Chondrocyte (in vitro differentiated cells): ENCODE measurements at regions not wholly inside any gene's neighbourhood (a gene's known extent, or its start where the extent isn't known, plus 50 kb on each side); places are given as distances from the start of the nearest gene placed in this dataset.

Source experiments
- DNase-seq: peaks from one replicate; pipeline ENCODE4 v3.0.0; 2021; ENCODE audit warnings: mixed read lengths, low spot score
- H3K27ac Mint-ChIP-seq: one replicate; pipeline ENCODE4 v1.8.0; 2021; ENCODE audit warnings: mild to moderate bottlenecking, moderate library complexity, mixed read lengths; ENCODE audit not compliant: unreplicated experiment
- H3K27me3 Mint-ChIP-seq: 2 replicates; pipeline ENCODE4 v1.8.0; 2021; ENCODE audit warnings: low read depth, mixed read lengths
- H3K36me3 Mint-ChIP-seq: 2 replicates; pipeline ENCODE4 v1.8.0; 2021; ENCODE audit warnings: low read depth, mixed read lengths
- H3K4me1 Mint-ChIP-seq: 2 replicates; pipeline ENCODE4 v1.8.0; 2021; ENCODE audit warnings: low read depth, mild to moderate bottlenecking, mixed read lengths
- H3K4me3 Mint-ChIP-seq: one replicate; pipeline ENCODE4 v1.8.0; 2021; ENCODE audit warnings: mild to moderate bottlenecking, moderate library complexity, mixed read lengths; ENCODE audit not compliant: unreplicated experiment
- H3K9me3 Mint-ChIP-seq: 2 replicates; pipeline ENCODE4 v1.8.0; 2021; ENCODE audit warnings: low read depth, mixed read lengths
- CTCF ChIP-seq: fragments of 200-600 bp; sonication (generic); IDR thresholded peaks from 2 replicates; pipeline ENCODE4 v1.5.0; 2021; ENCODE audit warnings: antibody characterized with exemption, mild to moderate bottlenecking, moderate library complexity

GRCh38 chr4:163665521-163666331 lies 171.2 kb downstream of the TMA16 start:
- H3K4me1 Mint-ChIP-seq, result no peaks in the 10 kb centered on the region
- no peak overlapping the region for H3K4me3 Mint-ChIP-seq
- peak; percentile 46 for TF ChIP-seq CTCF
- H3K36me3 Mint-ChIP-seq, result no peaks in the 10 kb centered on the region
- no peak overlapping the region for H3K27ac Mint-ChIP-seq
- DNase-seq, result no peak
- peaks cover 14% of the 10 kb centered on the region for H3K27me3 Mint-ChIP-seq
- no peaks in the 10 kb centered on the region for H3K9me3 Mint-ChIP-seq

GRCh38 chr4:163666332-163666873 lies 171.9 kb downstream of the TMA16 start:
- Mint-ChIP-seq H3K27ac (no peak overlapping the region), H3K9me3 (no peaks in the 10 kb centered on the region), H3K27me3 (peaks cover 14% of the 10 kb centered on the region), H3K36me3 (no peaks in the 10 kb centered on the region), H3K4me3 (no peak overlapping the region), H3K4me1 (no peaks in the 10 kb centered on the region)
- no peak for TF ChIP-seq CTCF
- no peak for DNase-seq

- no peak for TF ChIP-seq CTCF
- Mint-ChIP-seq H3K4me3 (no peak overlapping the region), H3K4me1 (no peaks in the 10 kb centered on the region), H3K27ac (no peak overlapping the region), H3K9me3 (peaks cover 4% of the 10 kb centered on the region), H3K36me3 (no peaks in the 10 kb centered on the region), H3K27me3 (peaks cover 38% of the 10 kb centered on the region)
- DNase-seq, result no peak
Measured at GRCh38 chr4:163672751-163673150, 178.3 kb downstream of the TMA16 start.

GRCh38 chr4:163673848-163674697 lies 179.6 kb downstream of the TMA16 start:
- no peaks in the 10 kb centered on the region for H3K36me3 Mint-ChIP-seq
- H3K4me3 Mint-ChIP-seq, result no peak overlapping the region
- no peak overlapping the region for H3K27ac Mint-ChIP-seq
- TF ChIP-seq CTCF, result no peak
- H3K4me1 Mint-ChIP-seq, result no peaks in the 10 kb centered on the region
- H3K9me3 Mint-ChIP-seq, result peaks cover 4% of the 10 kb centered on the region
- DNase-seq, result no peak
- H3K27me3 Mint-ChIP-seq, result peaks cover 33% of the 10 kb centered on the region

DNA sequence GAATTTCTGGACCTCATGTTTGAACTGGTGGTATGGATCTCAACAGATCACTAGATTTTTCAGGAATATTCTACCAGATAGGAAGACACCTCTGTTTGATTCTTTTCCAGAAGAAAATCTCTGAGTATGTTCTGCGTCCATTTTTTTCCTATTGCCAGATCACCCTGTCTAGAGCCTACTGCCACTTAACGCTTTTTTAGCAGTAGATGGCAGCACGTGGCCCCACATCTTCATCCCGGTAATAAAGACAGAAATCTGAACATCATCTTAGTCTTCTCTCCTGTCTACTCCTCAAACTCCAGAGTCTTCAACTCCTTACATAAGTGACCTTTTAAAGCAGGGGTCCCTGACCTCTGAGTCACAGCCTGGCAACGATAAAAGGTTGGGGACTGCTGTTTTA lies 184.7 kb downstream of the TMA16 start:
- H3K27me3 Mint-ChIP-seq, result peaks cover 20% of the 10 kb centered on the region
- TF ChIP-seq CTCF, result peak; percentile 75
- no peaks in the 10 kb centered on the region for H3K36me3 Mint-ChIP-seq
- H3K4me3 Mint-ChIP-seq, result no peak overlapping the region
- no peaks in the 10 kb centered on the region for H3K9me3 Mint-ChIP-seq
- no peaks in the 10 kb centered on the region for H3K4me1 Mint-ChIP-seq
- no peak for DNase-seq
- no peak overlapping the region for H3K27ac Mint-ChIP-seq
